ENCODE measurements at regions not wholly inside any gene's neighbourhood (a gene's known extent, or its start where the extent isn't known, plus 50 kb on each side); places are given as distances from the start of the nearest gene placed in this dataset.
"Not testable (repeated sequence)": the region's sequence is repeated elsewhere in the genome, so short reads cannot be mapped to it uniquely, and the experiment has no call there.

DNA sequence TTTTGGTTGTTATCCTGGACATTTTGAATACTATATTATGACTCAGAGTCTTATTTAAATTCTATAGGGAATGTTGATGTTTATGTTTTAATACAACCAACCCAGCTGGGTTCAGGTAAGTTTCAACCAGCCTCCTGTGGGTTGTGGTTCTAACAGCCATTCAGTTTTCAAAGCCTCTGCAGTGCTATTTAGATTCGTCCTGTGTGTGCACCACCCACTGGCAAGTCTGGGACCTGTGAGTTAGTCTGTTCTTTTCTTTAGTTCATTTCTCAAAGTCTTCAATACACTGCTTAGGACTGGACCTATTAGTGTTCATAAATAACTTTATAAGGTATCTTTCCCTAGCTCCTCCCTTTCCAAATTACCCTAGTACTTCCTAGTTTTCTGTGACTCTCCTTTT lies 170.6 kb downstream of the TMEM132E start:
- DNase-seq (ENCODE audit: insufficient read length, low spot score), result no peak
- FAIRE-seq, result no peak

DNA sequence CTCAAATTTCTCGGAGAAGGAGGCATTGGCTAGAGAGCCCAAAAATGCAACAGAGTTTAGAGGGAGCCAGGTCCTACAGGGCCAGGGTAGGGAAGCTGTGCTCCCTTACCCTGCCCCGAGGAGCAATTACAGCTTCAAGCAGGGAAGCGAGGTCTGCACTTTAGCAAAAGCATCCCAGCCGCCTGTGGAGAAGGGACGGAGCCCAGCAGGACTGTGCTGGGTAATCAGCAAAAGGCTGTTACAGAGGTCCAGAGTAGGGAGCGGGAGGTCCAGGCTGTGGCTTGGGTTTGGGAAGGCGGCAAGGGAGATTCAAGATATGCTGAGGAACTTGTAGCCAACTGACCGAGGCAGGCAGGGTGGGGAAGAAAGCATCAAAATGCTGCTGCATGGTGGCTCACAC lies 162.6 kb downstream of the TMEM132E start:
- DNase-seq (ENCODE audit: insufficient read length, low spot score) (no peak), FAIRE-seq (no peak)

DNA sequence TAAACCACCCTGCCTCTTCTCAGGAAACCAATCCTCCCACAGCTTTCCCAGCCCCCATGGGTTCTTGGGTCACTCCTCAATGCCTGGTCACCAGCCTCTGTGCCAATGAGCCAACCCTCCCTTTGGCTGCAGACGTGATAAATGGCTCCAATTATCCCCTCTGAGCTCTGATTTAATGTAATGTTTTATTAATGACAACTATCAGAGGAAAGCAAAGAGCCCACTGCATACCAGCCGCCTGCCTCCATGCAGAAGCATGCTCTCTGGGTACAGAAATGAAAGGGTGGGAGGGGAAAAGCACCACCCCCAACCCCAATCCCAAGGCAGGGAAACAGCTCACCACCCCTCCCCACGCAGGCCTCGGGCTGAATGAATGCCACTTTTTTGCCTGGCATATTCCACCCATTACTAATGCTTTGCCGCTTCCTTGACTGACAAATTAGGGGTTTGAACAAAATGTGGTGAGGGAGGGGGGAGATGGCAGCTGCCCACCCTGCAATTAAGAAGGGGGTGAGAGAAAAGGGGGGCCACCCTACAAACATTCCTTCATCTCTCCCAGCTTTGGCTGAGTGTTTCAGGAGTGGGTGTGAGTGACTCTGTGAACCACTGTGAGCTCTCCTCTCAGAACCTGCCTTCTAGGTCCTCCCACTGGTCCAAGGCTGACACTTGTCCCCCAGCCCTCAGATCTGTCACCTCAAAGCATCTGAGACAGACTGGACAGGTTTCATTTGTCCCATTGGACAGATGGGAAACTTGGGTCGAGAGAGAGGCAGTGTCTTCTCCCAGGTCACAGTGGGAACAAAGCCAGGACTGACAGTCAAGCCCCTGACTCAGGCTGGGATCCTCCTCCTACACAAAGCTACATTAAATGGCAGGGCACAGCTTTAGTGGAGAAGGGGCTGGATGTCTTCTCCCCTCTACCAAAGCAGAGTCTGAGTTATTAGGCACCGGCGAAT lies 161.5 kb downstream of the TMEM132E start:
- DNase-seq (ENCODE audit: insufficient read length, low spot score) (no peak), FAIRE-seq (no peak)

DNA sequence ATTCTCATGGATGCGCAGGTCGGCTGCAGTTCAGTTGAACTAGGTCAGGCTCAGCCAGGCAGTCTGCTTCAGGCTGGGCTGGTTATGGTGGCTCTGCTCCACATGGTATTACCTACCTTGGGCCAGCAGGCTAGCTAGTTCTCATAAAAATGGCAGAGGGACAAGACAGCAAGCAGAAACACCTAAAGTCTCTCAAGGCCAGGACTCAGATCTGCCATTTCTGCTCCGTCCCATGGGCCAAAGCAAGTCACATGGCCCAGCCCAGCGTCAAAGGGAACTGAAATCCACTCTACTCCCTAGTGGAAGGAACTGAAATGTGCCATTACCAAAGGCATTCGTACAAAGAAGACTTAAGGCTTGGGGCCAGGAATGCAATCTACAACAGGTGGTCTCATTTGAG lies 160.0 kb downstream of the TMEM132E start:
- FAIRE-seq (no peak), DNase-seq (ENCODE audit: insufficient read length, low spot score) (no peak)

DNA sequence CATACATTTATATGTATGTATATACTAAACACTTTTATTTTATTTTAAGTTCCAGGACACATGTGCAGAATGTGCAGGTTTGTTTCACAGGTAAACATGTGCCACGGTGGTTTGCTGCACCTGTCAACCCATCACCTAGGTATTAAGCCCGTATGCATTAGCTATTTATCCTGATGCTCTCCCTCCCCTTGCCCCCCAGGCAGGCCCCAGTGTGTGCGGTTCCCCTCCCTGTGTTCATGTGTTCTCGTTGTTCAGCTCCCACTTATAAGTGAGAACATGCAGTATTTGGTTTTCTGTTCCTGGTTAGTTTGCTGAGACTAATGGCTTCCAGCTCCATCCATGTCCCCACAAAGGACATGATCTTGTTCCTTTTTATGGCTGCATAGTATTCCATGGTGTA lies 158.3 kb downstream of the TMEM132E start:
- DNase-seq (ENCODE audit: insufficient read length, low spot score); FAIRE-seq: not testable (repeated sequence)

DNA sequence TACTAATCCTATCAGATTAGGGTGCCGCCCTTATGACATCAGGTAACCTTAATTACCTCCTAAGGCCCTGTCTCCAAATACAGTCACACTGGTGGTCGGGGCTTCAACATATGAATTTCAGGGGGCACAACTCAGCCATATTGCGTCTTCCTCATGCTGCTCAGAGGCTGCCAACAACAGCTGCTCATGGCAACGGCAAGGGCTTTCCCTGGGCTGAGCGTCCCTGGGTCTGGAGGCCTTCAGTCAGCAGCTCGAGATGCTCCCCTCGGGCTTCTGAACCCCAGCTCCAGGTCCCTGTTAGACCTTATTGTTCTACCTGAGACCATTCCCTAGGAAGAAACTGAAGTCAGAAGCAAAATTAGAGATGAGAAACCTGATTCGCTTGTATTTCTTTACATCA lies 157.2 kb downstream of the TMEM132E start:
- DNase-seq (ENCODE audit: insufficient read length, low spot score) (no peak), FAIRE-seq (no peak)

DNA sequence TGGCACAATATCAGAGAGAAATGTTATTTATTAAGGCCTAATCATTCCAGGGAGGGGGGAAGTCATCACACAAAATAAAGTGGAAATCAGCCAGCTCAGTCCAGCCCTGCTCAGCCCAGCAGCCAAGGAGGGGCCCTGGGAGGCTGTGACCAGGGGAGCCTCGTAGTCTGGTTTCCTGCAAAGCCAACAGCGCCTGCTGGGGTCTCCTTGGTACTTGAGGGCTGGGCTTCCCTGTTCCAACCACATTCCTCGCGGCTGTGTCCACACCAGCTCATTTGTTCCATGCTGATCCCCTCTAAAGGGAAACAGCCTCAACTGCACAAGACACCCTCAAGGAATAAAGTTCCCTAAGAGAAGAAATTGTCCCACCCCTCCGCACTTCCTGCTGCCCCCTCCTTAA lies 154.0 kb downstream of the TMEM132E start:
- DNase-seq (ENCODE audit: insufficient read length, low spot score), result no peak
- no peak for FAIRE-seq

DNA sequence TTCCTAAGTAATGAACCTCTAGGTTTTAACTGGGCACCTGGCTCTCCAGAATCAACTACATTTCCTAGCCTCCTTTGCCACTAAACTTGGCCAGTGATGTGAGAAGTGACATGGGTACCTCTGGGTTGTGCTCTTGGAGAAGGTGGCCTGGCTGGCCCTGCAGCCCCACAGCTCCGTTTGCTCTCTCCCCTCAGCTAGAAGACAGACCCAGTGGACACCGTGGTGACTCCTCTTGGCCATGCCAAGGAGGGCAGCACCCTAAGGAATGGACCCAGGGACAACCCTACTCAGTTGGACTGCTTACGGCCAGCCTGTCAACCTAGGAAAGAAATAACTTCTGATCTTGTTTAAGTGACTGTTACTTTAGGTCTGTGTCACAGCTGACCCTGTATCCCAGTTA lies 151.4 kb downstream of the TMEM132E start:
- no peak for FAIRE-seq
- no peak for DNase-seq (ENCODE audit: insufficient read length, low spot score)

DNA sequence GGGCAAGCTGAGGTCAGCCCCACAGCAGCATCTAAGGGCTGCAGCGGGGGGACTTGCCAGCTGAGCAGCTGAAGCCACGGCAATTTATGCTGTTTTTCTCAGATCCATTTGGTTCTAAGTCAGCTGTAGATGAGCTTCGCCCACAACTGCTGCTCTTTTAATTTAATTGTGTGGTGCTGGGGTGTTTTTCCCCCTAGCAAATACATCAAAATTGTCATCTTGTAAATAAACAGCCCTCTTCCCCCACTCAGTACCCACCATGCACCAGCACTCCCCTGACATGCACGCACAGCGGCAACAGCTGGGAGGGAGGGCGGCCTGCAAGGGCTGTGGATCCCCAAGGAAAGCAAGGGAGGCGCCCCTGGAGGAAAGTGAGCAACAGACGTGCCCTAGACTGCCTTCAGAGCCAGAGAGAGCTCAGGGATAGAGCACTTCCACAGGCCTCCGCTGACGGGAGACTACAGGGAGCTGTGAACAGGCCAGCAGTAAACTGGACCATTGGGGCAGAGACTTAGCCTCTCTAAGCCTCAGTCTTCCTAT lies 149.5 kb downstream of the TMEM132E start:
- DNase-seq (ENCODE audit: insufficient read length, low spot score), result no peak
- no peak for FAIRE-seq

DNA sequence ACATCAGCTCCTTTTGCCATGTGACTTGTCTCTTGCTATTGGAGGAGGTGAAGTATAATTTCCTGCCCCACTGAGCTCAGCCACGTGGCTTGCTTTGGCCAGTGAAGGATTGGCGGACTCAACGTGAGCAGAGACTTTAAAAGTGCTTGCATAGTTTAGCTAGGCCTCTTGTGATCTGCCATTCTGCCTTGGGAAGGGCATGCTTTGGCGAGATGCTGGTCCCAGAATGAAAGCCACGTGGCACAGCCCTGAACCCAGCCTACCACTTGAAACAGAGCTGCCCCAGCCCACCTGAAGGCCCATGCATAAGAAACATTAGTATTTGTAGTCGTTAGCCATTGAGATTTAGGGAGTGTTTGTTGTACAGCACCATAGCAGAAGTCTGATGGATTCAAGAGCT lies 148.2 kb downstream of the TMEM132E start:
- FAIRE-seq (no peak), DNase-seq (ENCODE audit: insufficient read length, low spot score) (no peak)

DNA sequence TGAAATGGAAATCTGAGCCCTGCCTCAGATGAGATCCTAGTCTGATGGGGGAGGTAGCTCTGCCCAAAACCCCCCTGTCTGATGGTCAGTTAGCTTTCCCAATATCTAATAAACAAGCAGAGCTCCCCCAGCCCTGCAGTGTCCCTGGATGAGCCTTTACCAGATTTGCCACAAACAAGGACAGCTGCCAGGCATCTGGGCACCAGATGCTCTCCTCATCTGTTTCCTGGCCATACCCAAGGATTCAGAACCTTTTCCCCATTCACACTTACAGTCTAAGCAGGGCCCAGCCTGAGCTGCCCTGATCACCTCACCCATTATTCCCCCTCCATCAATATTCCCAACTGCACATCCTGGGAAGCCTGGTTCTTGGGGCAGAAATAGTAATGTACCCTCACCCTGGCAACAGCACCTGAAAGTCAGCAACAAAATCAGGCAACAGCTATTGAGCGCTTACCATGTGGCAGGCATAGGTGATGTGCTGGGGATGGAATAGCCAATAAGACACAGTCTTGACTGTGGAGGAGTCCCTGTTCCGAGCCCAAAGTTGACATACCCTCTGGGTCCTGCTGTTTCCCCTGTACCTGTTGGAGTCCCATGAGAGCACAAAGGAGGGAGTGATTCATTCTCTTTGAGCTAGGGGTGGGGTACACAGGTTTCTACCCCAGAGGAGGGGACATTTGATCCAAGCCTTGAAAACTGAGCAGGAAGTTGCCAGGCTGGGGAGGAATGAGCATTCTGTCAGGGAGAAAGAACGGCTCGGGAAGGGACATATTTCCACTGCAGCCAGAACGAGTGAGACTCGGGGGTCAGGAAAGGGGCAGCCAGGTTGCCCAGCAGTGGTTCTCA lies 147.4 kb downstream of the TMEM132E start:
- DNase-seq (ENCODE audit: insufficient read length, low spot score) (no peak), FAIRE-seq (no peak)

DNA sequence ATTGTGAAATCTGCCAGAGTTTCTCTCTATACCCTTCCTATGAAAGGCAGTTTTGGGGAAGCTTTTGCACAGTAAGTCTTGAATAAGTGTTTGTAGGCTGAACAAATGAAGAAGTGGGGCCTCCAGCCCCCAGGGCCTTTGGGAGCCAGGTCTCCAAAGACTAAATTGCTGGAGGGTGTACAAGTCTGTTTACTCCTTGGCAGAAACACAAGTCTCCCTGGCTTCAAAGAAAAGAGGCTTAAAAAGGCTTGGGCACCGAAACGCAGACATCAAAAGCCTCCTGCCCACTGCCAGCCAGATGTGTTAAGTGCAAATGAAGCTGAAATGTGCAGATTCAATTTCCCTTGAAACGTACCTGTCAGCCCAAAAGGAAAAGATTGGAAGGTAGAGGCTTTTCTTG lies 146.3 kb downstream of the TMEM132E start:
- no peak for DNase-seq (ENCODE audit: insufficient read length, low spot score)
- FAIRE-seq, result no peak

DNA sequence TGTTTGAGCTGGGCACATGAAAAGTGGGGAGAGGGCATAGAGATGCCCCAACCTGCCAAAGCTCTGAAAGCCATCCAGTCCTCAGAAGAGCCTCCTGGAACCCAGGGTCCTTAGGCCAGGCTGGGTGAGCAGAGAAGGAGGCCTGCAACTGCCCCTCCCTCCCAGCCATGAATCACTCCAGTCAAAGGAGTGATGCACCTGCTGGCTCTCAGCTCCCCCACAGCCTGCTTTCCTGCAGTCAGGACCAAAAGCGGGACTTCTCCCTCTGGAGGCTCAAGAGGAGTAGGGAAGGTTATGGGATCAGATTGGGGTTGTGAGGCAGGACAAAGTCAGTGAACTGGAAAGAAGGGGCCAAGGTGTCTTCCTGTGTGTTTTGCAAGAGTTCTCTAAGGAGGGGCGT lies 145.6 kb downstream of the TMEM132E start:
- no peak for FAIRE-seq
- DNase-seq (ENCODE audit: insufficient read length, low spot score), result no peak

DNA sequence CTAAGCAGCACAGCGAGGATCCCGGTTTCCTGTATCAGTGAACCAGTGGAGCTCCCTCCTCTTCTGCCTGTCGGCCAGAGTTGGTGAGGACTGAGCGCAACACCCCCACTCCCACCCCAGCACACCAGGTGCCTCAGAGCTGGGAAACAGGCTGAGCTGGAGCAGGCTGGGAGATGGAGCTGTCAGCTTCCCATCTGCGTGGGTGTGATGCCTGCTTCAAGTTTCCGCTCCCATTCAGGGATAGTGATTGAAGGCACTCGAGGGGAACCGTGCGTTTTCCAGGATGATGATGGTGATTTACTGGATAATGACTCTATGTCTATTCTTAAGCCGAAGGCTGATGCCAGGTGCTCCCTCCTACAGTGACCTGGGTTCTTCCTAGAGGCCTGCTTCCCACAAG lies 144.5 kb downstream of the TMEM132E start:
- FAIRE-seq (no peak), DNase-seq (ENCODE audit: insufficient read length, low spot score) (no peak)

DNA sequence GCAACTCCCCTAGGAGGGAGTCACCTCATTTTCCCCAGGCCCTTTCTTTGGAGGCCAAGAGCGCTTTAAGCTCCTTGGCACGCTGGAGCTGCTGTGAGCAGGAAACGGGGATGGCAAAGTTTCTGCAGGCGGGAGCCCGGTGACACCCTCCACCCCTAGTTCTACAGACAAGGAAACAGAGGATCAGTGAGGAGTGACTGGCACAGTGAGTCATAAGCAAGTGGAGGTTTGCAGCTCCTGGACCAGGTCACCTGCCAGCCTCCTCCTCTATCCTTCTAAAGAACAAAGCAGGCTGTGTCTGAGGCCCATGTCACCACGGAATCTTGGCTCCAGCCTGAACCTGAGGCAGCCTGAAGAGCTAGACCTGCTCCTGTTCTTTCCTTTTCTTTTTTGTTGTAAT lies 141.9 kb downstream of the TMEM132E start:
- FAIRE-seq (no peak), DNase-seq (ENCODE audit: insufficient read length, low spot score) (no peak)

DNA sequence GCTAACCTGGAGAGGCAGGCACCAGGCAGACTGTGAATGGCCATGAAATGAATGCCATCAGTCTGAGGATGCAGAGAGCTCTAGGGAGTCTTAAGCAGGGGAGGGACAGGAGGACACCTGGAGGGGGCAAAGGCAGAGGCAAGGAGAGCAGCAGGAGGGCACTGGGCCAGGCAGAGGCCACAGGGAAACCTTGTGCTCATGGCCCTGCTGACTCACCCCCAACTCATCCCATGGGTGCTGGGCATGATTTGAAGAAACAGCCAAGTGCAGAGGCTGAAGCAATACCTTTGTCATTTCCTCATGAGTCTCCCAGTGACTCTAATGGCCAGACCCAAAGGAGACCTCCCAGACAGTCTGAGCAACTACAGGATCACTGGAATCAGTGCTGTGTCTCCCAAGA lies 141.4 kb downstream of the TMEM132E start:
- FAIRE-seq (no peak), DNase-seq (ENCODE audit: insufficient read length, low spot score) (no peak)

DNA sequence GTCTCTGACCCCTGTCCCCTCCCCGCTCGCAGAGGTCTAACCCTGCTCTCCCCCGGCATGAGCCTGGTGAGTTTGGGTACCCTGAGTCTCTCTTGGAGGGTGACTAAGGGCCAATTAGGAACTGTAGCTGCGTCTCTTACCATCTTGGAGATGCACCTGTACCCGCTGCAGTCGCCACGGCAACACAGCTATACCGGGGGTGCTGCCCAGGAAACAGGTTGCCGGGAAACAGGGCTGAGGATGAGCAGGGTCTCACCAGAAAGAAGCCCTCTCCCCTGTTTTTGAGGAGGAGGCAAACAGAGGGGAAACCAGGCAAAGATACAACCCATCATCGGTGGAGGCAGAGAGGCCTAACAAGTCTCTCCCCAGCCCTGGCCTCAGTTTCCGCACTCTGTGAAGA lies 140.2 kb downstream of the TMEM132E start:
- no peak for FAIRE-seq
- DNase-seq (ENCODE audit: insufficient read length, low spot score), result no peak

DNA sequence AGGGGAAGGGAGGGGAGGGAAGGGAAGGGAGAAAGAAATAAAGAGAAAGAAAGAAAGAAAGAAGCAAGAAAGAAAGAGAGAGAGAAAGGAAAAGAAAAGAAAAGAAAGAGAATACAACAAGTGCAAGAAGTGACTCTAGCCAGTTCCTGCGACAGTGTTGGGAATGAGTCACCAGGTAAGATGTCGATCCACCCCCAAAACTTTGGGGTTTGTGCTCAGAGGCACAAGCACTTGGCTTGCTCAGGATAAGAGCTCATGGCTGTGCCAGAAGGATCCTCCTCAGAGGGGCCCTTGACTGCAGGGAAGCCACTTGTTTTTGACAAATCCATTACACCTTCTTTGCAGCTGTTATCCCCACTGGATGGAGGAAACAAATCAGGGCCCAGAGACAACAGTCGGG lies 137.7 kb downstream of the TMEM132E start:
- FAIRE-seq, result no peak

DNA sequence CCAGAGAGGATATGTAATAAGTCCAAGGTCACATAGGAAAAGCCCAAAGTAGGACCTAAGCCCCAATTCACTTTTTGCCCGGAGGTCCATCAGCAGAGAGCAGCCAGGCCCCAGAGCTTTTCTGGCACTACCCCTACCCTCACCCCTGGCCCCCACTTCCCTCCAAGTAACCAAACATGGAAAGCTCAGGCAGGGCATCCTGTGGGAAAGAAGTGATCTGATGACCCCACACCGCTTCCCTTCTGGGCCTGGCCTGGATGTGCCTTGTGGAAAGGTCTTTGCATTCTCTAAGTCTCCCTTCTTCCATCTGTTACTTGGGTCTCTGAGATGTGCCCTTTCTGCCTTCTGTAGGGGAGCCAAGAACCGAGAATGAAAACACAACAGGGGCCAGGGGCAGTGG lies 136.9 kb downstream of the TMEM132E start:
- DNase-seq (ENCODE audit: insufficient read length, low spot score), result no peak
- FAIRE-seq, result no peak

More for the DNA sequence above, 137.7 kb downstream of the TMEM132E start:
- DNase-seq (ENCODE audit: insufficient read length, low spot score), result no peak

DNA sequence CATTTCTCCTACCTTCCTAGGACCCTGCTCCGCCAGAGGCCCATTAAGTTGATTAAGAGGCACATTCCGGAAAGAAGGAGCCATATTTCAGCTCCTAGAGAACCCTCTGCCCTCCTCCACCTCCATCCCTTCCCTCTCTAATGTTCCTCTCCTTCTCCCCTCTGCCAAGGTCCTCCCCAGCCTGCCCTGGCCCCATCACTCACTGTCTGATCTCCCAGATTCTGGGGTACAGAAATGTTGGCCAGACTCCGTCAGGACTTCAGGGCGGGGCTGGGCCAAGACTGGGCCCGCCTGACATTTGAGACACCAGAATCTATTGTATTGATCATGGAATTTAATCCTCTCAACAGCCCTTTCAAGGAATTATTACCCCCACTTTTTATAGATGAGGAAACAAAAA lies 136.1 kb downstream of the TMEM132E start:
- FAIRE-seq (no peak), DNase-seq (ENCODE audit: insufficient read length, low spot score) (no peak)
